NB4 (cell line): ENCODE measurements at regions not wholly inside any gene's neighbourhood (a gene's known extent, or its start where the extent isn't known, plus 50 kb on each side); places are given as distances from the start of the nearest gene placed in this dataset.

Source experiments
- MYC ChIP-seq: IDR thresholded peaks from 2 replicates; pipeline ENCODE4 v1.6.1; 2011; ENCODE audit warnings: low read depth, low read length
- POLR2A ChIP-seq: IDR thresholded peaks from 2 replicates; pipeline ENCODE4 v1.6.1; 2011; ENCODE audit warnings: mild to moderate bottlenecking; ENCODE audit not compliant: insufficient read length; ENCODE audit errors: extremely low read depth
- TF ChIP-seq, protein P1 (sequence below): IDR thresholded peaks from one replicate; pipeline ENCODE4 v1.5.1; 2012; ENCODE audit warnings: low read depth, low read length
- TF ChIP-seq, protein P2 (sequence below): IDR thresholded peaks from 2 replicates; pipeline ENCODE4 v1.6.1; 2011; ENCODE audit warnings: low read depth, low read length

DNA sequence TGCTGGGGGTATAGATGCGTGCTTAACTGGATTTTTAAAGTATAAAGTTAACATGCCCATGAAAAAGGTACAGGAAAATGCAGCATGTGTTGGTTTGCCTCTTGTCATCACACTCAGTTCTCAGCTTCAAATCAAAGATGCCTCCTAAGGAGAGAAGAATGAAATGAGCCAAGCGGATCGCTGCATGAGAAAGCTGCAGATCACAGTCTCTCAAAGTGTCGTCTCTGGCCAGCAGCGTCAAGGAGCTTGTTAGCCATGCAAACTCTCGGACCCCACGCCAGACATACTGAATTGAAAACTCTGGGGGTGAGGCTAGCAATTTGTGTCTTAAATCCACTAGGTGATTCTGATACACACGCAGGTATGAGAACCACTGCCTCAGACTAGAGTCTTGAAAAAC, 297.2 kb downstream of the AJAP1 start:
- TF ChIP-seq, protein P1, sequence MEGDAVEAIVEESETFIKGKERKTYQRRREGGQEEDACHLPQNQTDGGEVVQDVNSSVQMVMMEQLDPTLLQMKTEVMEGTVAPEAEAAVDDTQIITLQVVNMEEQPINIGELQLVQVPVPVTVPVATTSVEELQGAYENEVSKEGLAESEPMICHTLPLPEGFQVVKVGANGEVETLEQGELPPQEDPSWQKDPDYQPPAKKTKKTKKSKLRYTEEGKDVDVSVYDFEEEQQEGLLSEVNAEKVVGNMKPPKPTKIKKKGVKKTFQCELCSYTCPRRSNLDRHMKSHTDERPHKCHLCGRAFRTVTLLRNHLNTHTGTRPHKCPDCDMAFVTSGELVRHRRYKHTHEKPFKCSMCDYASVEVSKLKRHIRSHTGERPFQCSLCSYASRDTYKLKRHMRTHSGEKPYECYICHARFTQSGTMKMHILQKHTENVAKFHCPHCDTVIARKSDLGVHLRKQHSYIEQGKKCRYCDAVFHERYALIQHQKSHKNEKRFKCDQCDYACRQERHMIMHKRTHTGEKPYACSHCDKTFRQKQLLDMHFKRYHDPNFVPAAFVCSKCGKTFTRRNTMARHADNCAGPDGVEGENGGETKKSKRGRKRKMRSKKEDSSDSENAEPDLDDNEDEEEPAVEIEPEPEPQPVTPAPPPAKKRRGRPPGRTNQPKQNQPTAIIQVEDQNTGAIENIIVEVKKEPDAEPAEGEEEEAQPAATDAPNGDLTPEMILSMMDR = no peak
- TF ChIP-seq, protein P2, sequence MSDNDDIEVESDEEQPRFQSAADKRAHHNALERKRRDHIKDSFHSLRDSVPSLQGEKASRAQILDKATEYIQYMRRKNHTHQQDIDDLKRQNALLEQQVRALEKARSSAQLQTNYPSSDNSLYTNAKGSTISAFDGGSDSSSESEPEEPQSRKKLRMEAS = no peak
- TF ChIP-seq POLR2A (no peak), MYC (no peak)
